ENCODE measurements at regions not wholly inside any gene's neighbourhood (a gene's known extent, or its start where the extent isn't known, plus 50 kb on each side); places are given as distances from the start of the nearest gene placed in this dataset.
A peak's percentile ranks its signal among the peaks of the same experiment; 100 is the strongest.

- no peak for DNase-seq (ENCODE audit: low read depth)
Measured at GRCh38 chr3:159856590-159857104, 132.0 kb upstream of the IL12A start.

GRCh38 chr3:159857840-159858239, 130.8 kb upstream of the IL12A start:
- DNase-seq (ENCODE audit: low read depth), result no peak

GRCh38 chr3:159858650-159859049, 130.0 kb upstream of the IL12A start:
- no peak for DNase-seq (ENCODE audit: low read depth)

GRCh38 chr3:159859424-159859823, 129.2 kb upstream of the IL12A start:
- no peak for DNase-seq (ENCODE audit: low read depth)

GRCh38 chr3:159859836-159860235, 128.8 kb upstream of the IL12A start:
- DNase-seq (ENCODE audit: low read depth), result no peak

- no peak for DNase-seq (ENCODE audit: low read depth)
Measured at GRCh38 chr3:159860269-159861116, 128.1 kb upstream of the IL12A start.

GRCh38 chr3:159861369-159861987, 127.2 kb upstream of the IL12A start:
- DNase-seq (ENCODE audit: low read depth), result no peak

GRCh38 chr3:159865041-159865579, 123.5 kb upstream of the IL12A start:
- DNase-seq (ENCODE audit: low read depth), result no peak

GRCh38 chr3:159866201-159866746, 122.4 kb upstream of the IL12A start:
- DNase-seq (ENCODE audit: low read depth), result no peak

GRCh38 chr3:159867372-159867771, 121.3 kb upstream of the IL12A start:
- DNase-seq (ENCODE audit: low read depth), result no peak

- DNase-seq (ENCODE audit: low read depth), result no peak
Measured at GRCh38 chr3:159870723-159871122, 117.9 kb upstream of the IL12A start.

- DNase-seq (ENCODE audit: low read depth), result peak; percentile 97
Measured at GRCh38 chr3:159872374-159873109, 116.1 kb upstream of the IL12A start.

- DNase-seq (ENCODE audit: low read depth), result no peak
Measured at GRCh38 chr3:159875116-159875515, 113.5 kb upstream of the IL12A start.

- DNase-seq (ENCODE audit: low read depth), result peak; percentile 76
Measured at GRCh38 chr3:159877924-159878323, 110.7 kb upstream of the IL12A start.

GRCh38 chr3:159879146-159879545, 109.5 kb upstream of the IL12A start:
- no peak for DNase-seq (ENCODE audit: low read depth)

- no peak for DNase-seq (ENCODE audit: low read depth)
Measured at GRCh38 chr3:159879598-159879997, 109.0 kb upstream of the IL12A start.

GRCh38 chr3:159881208-159881607, 107.4 kb upstream of the IL12A start:
- no peak for DNase-seq (ENCODE audit: low read depth)

GRCh38 chr3:159881828-159882309, 106.8 kb upstream of the IL12A start:
- peak; percentile 48 for DNase-seq (ENCODE audit: low read depth)

GRCh38 chr3:159882367-159882766, 106.3 kb upstream of the IL12A start:
- DNase-seq (ENCODE audit: low read depth), result no peak

- DNase-seq (ENCODE audit: low read depth), result peak; percentile 97
Measured at GRCh38 chr3:159882790-159883779, 105.5 kb upstream of the IL12A start.
